ENCODE measurements at regions not wholly inside any gene's neighbourhood (a gene's known extent, or its start where the extent isn't known, plus 50 kb on each side); places are given as distances from the start of the nearest gene placed in this dataset.
"Not testable (repeated sequence)": the region's sequence is repeated elsewhere in the genome, so short reads cannot be mapped to it uniquely, and the experiment has no call there.

DNA sequence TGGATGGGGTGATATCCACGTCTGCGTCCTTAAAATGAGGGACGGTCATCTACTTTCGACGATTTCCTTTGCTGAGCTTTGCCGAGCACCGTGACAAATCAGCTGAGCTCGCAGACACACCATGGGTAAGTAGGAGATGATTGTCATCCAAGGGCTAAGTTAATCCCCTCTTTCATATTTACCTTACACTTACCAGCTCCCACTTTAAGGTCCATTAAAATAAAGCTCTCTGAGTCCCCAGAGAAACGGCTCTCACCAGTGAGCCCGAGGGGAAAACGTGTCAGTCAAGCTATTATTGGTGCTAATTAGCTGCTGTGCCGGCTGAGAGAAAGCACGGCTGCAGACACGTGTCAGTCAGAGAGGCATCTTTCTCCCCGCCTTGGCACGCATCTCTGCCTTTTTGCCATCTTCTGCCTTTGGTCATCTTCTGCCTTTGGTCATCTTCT, 72.2 kb downstream of the CRLF2 start:
- DNase-seq, result no peak

DNA sequence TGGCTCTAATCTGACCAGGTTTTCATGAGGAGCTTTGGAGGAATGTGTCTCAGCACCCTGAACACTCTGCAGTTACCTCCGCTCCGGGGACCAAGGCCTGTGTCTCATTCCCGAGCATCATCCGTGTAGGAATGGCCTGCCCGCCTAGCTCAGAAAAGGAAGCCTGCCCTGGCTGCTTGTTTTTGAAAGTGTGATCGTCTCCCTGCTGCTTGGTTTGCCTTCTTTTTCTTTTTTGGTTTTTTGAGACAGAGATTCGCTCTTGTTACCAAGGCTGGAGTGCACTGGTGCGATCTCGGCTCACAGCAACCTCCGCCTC, 73.3 kb downstream of the CRLF2 start:
- no peak for DNase-seq

DNA sequence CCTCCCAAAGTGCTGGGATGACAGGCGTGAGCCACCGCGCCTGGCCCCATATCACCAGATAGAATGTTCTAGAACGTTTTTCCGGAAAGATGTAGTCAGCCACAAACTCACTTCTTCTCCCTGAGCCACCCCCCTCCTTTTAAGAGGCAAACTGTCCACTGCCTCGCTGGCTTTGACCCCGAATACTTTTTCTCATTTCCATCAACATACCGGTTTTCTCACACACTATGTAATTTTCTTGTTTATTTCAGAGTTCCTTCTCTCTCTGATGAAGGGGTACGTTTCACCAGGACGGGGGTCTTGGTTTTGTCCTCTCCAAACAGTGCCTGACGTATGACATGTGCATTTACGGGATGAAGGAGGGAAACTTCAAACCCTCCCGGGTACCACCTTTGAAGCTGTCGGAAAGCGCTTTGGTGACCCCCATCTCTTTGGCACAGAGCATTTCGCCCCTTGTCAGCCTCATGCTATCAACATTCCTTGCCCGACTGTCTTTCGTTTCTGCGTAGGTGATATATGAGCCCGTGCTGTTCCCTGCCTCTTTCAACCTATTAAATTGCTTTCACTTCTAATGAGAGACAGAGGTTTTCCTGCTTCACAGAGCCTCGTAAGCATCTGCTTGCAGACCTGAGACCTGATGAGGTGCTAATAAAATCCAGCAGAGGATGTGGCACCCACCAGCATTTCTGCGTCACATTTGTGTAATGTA, 73.8 kb downstream of the CRLF2 start:
- DNase-seq, result no peak

DNA sequence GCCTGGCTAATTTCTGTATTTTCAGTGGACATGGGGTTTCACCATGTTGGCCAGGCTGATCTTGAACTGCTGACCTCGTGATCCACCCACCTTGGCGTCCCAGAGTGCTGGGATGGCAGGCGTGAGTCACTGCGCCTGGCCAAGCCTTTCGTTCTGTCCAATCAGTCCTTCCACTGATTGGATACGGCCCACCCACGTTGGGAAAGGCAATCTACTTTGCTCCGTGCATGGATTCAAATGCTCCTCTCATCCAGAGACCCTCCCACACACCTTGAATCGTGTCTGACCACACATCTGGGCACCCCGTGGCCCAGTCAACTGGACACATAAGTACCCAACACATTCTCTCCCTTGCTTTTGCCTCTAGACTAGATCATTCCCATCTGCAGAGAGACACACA, 74.9 kb downstream of the CRLF2 start:
- no peak for DNase-seq

DNA sequence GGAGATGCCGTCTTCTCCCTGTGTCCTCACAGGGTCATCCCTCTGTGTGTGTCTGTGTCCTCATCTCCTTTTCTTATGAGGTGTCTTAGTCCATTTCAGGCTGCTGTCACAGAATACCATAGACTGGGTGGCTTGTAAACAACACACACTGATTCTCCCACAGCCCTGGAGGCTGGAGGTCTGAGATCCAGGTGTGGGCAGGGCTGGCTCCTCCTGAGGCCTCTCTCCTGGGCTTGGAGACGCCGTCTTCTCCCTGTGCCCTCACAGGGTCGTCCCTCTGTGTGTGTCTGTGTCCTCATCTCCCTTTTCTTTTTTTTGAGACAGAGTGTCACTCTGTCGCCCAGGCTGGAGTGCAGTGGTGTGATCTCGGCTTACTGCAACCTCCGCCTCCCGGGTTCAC, 75.9 kb downstream of the CRLF2 start:
- not testable (repeated sequence) for DNase-seq

DNA sequence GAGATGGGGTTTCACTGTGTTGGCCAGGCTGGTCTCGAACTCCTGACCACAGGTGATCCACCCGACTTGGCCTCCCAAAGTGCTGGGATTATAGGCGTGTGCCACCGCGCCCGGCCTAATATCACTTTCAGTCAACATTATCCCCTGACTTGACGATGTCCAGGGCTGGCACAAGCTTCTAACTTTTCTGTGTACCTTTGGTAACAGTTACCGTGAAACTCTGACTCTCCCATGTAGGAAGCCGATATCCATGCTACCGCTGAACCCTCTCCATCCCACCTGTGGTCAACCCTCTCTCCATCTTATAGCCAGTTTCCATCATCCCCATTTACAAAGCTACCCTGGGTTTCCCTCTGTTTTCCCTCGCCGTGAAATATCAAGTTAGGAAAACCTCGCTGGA, 77.5 kb downstream of the CRLF2 start:
- DNase-seq, result no peak

DNA sequence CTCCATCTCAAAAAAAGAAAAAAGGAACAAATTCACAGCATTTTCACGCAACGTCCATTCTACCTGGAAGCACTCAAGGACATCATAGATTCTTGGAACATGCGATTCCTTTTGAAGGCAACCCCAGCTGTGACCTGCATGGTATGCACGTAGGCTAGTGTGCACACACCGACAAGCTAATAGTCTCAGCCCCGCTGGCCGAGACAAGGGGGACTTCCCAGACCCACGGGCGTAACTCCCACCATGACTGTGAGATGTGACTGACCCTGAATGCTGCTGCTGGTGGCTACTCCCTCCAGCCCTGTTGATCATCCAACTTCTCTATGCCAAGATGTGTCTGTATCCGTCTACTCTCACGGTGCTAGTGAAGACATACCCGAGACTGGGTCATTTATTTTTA, 78.3 kb downstream of the CRLF2 start:
- DNase-seq, result no peak

DNA sequence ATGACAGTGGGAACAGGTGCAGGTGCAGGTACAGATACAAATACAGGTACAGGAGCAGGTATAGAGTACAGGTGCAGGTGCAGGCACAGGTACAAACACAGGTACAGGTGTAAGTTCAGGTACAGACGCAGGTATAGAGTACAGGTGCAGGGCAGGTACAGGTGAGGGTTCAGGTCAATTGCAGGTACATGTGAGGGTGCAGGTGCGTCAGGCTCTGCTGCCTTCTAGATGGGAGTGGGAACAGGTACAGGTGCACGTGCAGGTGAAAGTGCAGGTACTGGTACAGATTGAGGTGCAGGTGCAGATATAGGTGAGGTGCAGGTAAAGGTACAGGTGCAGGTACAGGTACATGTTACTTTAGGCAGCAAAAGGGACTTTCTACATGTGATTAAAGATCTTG, 85.7 kb downstream of the CRLF2 start:
- DNase-seq, result no peak

DNA sequence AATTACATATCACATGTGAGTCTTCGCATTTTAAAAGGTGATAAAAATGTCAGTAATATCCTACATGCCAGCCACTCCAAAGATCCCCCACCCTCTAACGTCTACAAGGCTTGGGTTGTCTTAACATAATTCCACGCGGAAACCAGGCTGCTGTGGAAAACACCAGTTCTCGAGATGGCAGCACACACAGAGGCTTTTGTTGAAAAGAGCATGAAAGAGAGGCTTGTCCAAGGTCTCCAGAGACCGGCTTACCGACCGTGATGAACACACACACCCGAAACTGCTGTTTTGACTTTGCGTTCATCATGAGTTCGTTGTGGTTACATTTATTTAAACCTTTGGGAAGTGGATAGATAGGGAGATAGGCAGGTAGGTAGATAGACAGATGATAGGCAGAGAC, 87.9 kb downstream of the CRLF2 start:
- no peak for DNase-seq

DNA sequence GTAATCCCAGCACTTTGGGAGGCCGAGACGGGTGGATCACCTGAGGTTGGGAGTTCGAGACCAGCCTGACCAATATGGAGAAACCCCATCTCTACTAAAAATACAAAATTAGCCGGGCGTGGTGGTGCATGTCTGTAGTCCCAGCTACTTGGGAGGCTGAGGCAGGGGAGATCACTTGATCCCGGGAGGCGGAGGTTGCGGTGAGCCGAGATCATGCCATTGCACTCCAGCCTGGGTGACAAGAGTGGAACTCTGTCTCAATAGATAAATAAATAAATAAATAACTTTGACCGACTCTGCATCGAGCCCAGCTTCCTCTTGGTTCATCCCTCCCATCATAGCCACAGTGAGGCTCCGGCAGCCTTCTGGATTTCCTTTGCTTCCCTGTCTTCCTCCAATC, 89.6 kb downstream of the CRLF2 start:
- DNase-seq, result not testable (repeated sequence)

DNA sequence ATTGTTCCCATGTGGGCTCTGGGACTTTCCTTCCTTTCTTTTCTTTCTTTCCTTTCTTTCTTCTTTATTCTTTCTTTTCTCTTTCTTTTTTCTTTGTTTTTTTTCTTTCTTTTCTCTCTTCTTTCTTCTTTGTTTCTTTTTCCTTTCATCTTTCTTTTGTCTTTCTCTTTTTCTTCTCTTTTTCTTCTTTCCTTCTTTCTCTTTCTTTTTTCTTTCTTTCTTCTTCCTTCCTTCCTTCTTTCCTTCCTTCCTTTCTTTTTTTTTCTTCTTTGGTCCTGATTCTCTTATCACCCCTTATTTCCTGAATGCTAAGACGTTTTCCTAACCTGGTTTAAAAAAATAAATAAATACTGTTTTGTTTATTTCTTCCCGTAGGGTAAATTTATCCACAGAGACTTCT, 93.2 kb downstream of the CRLF2 start:
- DNase-seq, result no peak

DNA sequence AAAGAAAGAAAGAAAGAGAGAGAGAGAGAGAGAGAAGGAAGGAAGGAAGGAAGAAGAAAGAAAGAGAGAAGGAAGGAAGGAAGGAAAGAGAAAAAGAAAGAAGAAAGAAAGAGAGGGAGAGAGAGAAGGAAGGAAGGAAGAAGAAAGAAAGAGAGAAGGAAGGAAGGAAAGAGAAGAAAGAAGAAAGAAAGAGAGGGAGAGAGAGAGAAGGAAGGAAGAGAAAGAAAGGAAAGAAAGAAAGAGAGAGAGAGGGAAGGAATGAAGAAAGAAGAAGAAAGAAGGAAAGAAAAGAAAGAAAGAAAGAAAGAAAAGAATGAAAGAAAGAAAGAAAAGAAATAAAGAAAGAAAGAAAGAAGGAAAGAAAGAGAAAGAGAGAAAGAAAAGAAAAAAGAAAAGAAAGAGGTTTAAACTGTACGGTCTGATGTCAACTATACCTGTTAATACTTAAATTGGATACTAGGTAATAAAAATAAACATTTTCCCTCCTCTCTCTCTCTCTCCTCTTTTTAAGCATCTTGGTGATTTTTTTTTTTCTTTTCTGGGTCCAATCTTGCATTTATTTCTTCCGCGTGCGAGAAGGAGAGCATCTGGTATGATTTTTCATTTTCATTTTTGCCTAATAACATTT, 93.8 kb downstream of the CRLF2 start:
- DNase-seq, result no peak

DNA sequence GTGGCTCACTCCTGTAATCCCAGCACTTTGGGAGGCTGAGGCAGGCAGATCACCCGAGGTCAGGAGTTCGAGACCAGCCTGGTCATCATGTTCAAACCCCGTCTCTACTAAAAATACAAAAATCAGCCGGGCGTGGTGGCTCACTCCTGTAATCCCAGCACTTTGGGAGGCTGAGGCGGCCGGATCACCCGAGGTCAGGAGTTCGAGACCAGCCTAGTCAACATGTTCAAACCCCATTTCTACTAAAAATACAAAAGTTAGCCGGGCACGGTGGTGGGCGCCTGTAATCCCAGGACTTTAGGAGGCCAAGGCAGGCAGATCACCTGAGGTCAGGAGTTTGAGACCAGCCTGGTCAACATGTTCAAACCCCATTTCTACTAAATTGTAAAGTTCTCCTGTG, 97.0 kb downstream of the CRLF2 start:
- DNase-seq, result not testable (repeated sequence)

DNA sequence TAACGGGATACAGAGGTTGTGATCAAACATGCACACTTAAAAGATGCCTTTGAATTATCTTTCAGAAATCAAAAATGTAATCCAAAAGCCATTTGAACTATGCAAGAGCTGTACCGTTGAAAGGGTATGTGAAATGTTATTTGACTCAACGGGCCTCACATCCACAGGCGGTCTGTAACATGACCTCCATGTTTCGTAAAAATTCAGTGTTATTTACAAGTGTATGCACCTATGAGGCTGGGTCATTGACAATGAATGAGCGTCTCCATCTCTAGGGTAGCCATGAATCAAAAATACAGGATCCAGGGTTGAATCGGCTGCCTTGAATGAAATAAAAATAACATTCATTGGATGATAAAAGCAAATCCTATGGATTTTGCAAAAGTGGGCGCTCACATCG, 100.1 kb downstream of the CRLF2 start:
- no peak for DNase-seq

DNA sequence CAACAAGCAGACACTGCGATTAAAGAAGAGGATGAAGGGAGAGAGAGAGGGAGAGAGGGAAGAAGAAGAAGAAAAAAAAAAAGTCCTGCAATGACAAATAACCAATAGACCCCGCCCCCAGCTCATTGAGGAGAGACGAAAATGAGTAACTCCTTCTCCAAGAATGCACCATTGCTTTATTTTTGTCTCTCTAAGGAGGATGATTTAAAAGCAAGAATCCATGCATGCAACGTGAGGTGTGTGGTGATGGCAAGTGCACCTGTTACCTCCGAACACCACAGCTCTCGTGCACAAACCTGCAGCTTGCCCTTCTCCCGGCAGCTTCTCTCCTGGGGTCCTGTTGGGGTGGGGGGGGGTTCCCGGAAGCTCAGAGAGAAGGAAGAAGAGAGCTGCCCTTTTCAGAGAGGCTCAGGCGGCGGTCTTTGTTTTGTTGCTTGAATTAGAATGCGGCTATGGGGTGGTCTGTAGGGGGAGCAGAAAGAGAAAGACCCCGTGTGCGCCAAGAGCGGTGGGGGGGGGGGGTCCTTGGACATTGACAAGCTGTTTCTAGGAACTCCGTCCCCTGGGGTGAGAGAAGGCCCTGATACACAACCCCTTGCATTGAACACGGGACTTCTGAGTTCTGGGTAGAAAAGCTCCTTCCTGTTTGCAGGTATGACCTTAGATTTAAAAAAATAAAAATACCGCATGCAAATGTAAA, 100.7 kb downstream of the CRLF2 start:
- DNase-seq, result no peak

DNA sequence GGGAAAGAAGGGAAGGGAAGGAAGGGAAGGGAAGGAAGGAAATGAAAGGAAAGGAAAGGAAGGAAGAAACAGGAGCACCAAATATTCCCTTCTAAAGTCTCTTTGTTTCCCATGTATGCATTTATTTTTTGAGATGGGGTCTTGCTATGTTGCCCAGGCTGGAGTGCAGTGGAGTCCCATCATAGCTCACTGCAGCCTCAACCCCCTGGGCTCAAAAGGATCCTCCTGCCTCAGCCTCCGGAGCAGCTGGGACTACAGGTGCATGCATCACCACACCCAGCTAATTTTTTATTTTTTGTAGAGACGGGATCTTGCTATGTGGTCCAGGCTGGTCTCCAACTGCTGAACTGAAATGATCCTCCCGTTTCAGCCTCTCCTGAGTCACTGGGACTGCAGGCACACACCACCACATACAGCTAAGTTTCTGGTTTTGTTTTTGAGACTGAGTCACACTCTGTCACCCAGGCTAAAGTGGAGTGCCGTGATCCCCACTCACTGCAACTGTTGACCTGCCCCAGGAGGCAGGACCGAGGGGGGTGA, 102.8 kb downstream of the CRLF2 start:
- no peak for DNase-seq

DNA sequence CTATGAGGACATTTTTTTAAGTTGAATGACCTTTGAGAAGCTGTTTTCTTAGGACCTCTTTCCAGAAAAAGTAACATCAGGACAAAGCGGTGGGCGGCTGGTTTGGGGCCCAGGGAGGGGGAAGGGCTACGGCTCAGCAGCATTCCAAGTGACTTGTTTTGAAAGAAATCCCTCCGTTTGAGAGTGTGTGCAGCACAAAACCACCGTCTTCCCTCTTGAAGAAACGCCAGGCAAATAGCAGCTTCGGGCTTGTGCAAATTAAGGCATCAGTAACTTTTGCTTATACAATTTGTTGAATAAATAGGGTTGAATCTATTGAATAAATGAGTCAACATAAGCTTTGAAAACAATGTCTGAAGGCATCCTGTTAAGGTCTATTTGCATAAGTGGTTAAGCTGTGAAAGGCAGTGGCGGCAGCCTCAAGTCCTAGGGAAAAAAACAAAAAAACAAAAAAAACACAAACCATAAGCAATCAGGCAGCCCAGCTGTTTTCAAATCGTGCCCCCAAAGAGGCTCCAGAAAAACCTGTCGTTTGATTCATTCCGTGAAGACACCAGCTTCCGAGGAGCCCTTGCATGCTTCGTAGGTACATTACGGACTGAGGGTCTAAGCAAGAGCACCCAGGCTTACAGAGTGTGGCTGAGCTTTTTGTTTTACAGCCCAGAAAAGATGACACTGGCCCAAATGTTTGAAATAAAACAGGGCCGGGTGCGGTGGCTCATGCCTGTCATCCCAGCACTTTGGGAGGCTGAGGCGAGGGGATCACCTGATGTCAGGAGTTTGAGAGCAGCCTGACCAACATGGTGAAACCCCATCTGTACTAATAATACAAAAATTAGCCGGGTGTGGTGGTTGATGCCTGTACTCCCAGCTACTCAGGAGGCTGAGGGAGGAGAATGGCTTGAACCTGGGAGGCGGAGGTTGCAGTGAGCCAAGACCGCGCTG, 103.7 kb downstream of the CRLF2 start:
- no peak for DNase-seq

DNA sequence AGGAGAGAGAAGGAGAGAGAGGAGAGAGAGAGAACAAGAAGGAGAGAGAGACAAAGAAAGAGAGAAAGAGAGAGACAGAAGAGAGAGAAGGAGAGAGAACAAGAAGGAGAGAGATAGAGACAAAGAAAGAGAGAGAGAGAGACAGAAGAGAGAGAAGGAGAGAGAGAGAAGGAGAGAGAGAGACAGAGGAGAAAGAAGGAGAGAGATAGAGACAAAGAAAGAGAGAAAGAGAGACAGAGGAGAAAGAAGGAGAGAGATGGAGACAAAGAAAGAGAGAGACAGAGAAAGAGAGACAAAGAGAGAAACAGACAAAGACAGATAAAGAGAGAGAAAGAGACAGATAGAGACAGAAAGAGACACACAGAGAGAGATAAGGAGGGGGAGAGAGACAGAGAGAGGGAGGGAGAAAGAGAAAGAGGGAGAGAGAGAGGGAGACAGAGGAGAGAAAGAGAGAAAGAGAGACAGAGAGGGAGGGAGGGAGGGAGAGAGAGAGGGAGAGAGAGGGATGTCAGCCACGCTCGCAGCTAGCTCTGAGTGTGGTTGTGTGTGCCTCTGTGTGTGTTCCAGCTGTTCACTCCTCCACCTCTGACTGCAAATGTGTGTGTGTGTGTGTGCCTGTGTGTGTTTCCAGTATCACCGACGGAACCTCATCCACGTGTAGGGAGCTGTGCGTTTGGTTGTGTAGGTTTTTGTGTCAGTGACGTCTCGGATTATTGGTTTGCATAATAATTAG, 105.8 kb downstream of the CRLF2 start:
- no peak for DNase-seq

DNA sequence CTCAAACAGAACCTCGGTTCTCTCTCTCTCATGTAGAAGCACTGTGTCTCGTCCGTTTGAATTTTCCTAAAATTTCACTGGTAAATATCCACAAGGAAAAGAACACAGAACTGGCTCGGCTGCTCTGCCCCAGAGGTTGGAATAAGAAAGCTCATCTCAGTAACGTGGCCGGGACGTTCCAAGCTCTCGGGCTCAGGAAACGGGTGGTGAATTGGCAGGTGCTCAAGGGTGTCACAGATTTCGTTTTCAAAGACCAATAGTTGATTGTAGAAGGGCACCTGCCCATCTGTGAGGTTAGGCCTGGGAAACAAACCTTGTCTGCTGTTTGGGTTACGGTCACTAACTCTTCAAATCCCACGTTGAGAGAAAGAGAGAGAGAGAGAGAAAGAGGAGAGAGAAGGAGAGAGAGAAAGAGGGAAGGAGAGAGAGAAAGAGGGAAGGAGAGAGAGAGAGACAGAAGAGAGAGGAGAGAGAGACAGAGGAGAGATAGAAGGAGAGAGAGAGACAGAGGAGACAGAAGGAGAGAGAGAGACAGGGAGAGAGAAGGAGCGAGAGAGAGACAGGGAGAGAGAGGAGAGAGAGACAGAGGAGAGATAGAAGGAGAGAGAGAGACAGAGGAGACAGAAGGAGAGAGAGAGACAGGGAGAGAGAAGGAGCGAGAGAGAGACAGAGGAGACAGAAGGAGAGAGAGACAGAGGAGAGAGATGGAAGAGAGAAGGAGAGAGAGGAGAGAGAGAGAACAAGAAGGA, 106.6 kb downstream of the CRLF2 start:
- no peak for DNase-seq

DNA sequence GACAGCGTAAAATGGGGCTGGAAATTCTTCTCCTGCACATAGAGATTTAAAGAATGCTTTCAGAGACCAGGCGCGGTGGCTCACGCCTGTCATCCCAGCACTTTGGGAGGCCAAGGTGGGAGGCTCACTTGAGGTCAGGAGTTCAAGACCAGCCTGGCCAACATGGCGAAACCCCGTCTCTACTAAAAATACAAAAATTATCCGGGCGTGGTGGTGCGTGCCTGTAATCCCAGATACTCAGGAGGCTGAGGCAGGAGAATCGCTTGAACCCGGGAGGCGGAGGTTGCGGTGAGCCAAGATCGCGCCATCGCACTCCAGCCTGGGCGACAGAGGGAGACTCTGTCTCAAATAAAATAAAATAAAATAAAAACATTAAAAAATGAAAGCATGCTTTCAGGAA, 107.4 kb downstream of the CRLF2 start:
- DNase-seq, result not testable (repeated sequence)

DNA sequence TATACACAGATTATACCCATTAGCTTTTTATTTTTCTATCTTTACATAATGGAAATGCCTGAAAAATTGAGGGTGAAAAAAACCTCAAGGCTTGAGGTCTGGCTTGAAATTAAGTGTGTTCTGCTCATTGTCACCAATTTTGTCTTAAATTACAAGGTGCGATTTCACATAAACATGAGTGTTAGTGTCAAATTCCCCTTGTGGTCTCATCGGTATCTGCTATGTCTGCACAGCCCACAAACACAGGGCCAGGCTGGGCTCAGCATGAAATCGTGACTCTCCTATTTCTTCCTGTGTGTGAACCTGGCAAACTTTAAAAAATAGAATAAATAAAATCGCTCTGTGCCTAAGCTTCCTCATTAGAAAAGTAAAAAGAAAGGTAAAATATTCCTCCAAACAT, 109.1 kb downstream of the CRLF2 start:
- no peak for DNase-seq

DNA sequence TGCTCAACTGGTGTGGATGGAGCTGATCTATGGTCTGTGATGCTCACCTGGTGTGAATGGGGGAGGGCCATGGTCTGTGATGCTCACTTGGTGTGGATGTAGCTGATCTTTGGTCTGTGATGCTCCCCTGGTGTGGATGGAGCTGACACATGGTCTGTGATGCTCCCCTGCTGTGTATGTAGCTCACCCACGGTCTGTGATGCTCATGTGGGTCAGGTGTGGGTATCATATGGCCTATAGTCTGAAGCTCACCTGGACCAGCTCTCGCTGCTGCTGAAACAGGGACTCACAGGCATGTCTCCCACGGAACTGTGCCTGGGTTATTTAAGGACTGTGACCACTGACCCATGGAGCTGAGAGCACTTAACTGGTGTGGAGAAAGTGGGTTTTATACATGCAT, 109.7 kb downstream of the CRLF2 start:
- no peak for DNase-seq

Data from activated CD4-positive, alpha-beta T cell treated with anti-CD3 and anti-CD28 coated beads, Interleukin-2, amount 50 U/mL, for 48 hours (primary cell).